Breast epithelium (tissue), 4 donors: ENCODE measurements at regions not wholly inside any gene's neighbourhood (a gene's known extent, or its start where the extent isn't known, plus 50 kb on each side); places are given as distances from the start of the nearest gene placed in this dataset.
"Not testable (repeated sequence)": the region's sequence is repeated elsewhere in the genome, so short reads cannot be mapped to it uniquely, and the experiment has no call there.

Source experiments
- DNase-seq, 2 donors: peaks; one replicate each; pipeline ENCODE4 v3.0.0-alpha.2; 2019; ENCODE audit warnings: low spot score in 2 of 2
- H3K27ac ChIP-seq, 2 donors: fragments of 200-600 bp; sonication (generic) in 1 of 2; one replicate each; pipeline ENCODE4 v1.5.1; 2016 to 2019; ENCODE audit warnings: mild to moderate bottlenecking in 1 of 2
- H3K27me3 ChIP-seq, 2 donors: fragments of 200-600 bp; sonication (generic) in 1 of 2; one replicate each; pipeline versions ENCODE4 v1.5.1 to v1.6.0; 2017 to 2019; ENCODE audit warnings: control low read depth in 1 of 2, mild to moderate bottlenecking in 1 of 2
- H3K36me3 ChIP-seq: fragments of 200-600 bp; one replicate; pipeline ENCODE4 v1.5.1; 2019
- H3K4me1 ChIP-seq, 2 donors: fragments of 200-600 bp; sonication (generic); one replicate each; pipeline ENCODE4 v1.5.1; 2016 to 2019; ENCODE audit warnings: control low read depth in 1 of 2
- H3K4me3 ChIP-seq, 3 donors: fragments of 200-600 bp; sonication (generic); 1 replicate in 2 of 3; 2 replicates in 1 of 3; pipeline ENCODE4 v1.5.1; 2016 to 2019; ENCODE audit warnings: mild to moderate bottlenecking in 3 of 3, moderate library complexity in 2 of 3
- H3K9me3 ChIP-seq, 2 donors: fragments of 200-600 bp; sonication (generic) in 1 of 2; one replicate each; pipeline ENCODE4 v1.5.1; 2016 to 2019; ENCODE audit warnings: control low read depth in 1 of 2
- POLR2A ChIP-seq: fragments of 450-650 bp; IDR thresholded peaks from one replicate; pipeline ENCODE4 v1.6.1; 2016; ENCODE audit warnings: antibody characterized with exemption, mild to moderate bottlenecking, moderate library complexity
- POLR2AphosphoS5 ChIP-seq, 3 donors: sonication (generic); formaldehyde crosslinking; IDR thresholded peaks; one replicate each; pipeline ENCODE4 v1.6.1; 2017; ENCODE audit warnings: antibody characterized with exemption in 3 of 3
- intact Hi-C: fragments of 100-400 bp; cut with DNase I; formaldehyde crosslinking; loops from one replicate; pipeline ENCODE4 v1.15.1; 2023; ENCODE audit warnings: low total_unique reads
- TF ChIP-seq, protein P1 (sequence below), 3 donors: fragments of 450-650 bp; IDR thresholded peaks; one replicate each; pipeline ENCODE4 v1.5.1; 2016 to 2017; ENCODE audit warnings: antibody characterized with exemption in 3 of 3, mild to moderate bottlenecking in 3 of 3, moderate library complexity in 3 of 3

DNA sequence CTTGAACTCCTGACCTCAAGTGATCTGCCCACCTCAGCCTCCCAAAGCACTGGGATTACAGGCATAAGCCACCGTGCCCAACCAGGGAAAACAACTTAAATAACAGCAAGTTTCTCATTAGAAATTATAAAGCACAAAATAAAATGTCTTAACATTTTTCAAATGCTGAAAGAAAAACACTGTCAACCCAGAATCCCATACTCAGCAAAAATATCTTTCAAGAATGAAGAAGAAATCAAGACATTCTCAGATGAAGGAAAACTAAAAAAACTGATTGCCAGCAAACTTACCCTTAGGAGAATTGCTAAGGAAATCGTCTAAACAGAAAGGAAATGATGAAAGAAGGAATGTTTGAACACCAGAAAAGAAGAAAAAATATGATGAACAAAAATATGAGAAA is 191.1 kb upstream of the NR5A2 start:
- DNase-seq, result no peak
- no peaks in the 10 kb centered on the region for H3K27me3 ChIP-seq
- H3K4me1 ChIP-seq, result no peaks in the 10 kb centered on the region
- intact Hi-C loops, result no loop called here
- no peak overlapping the region for H3K27ac ChIP-seq
- no peaks in the 10 kb centered on the region for H3K9me3 ChIP-seq
- H3K36me3 ChIP-seq, result no peaks in the 10 kb centered on the region
- H3K4me3 ChIP-seq, result no peak overlapping the region
- TF ChIP-seq POLR2A (no peak), POLR2AphosphoS5 (IDR thresholded peaks at IDR 0.05) (no peak)
- TF ChIP-seq, protein P1, sequence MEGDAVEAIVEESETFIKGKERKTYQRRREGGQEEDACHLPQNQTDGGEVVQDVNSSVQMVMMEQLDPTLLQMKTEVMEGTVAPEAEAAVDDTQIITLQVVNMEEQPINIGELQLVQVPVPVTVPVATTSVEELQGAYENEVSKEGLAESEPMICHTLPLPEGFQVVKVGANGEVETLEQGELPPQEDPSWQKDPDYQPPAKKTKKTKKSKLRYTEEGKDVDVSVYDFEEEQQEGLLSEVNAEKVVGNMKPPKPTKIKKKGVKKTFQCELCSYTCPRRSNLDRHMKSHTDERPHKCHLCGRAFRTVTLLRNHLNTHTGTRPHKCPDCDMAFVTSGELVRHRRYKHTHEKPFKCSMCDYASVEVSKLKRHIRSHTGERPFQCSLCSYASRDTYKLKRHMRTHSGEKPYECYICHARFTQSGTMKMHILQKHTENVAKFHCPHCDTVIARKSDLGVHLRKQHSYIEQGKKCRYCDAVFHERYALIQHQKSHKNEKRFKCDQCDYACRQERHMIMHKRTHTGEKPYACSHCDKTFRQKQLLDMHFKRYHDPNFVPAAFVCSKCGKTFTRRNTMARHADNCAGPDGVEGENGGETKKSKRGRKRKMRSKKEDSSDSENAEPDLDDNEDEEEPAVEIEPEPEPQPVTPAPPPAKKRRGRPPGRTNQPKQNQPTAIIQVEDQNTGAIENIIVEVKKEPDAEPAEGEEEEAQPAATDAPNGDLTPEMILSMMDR (IDR thresholded peaks at IDR 0.05), result no peak

DNA sequence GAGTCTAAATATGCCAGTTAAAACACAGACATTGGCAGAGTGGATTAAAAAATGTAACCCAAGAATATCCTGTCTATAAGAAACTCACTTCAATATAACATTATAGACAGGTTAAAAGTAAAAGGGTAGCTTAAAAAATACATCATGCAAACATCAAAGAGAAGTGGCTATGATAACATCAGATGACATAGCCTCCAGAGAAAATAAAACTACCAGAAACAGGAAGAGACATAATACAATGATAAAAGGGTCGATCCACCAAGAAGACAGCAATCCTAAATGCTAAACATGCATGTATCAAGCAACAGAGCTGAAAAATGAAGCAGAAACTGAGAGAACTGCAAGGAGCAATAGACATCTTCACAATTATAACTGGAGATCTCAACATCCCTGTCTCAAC is 190.2 kb upstream of the NR5A2 start:
- no peaks in the 10 kb centered on the region for H3K36me3 ChIP-seq
- H3K4me1 ChIP-seq, result no peaks in the 10 kb centered on the region
- TF ChIP-seq POLR2A (no peak), POLR2AphosphoS5 (IDR thresholded peaks at IDR 0.05) (no peak)
- TF ChIP-seq, protein P1 (IDR thresholded peaks at IDR 0.05), result no peak
- no peak overlapping the region for H3K4me3 ChIP-seq
- no peaks in the 10 kb centered on the region for H3K9me3 ChIP-seq
- no peak for DNase-seq
- H3K27ac ChIP-seq, result no peak overlapping the region
- intact Hi-C loops, result no loop called here
- H3K27me3 ChIP-seq, result no peaks in the 10 kb centered on the region

DNA sequence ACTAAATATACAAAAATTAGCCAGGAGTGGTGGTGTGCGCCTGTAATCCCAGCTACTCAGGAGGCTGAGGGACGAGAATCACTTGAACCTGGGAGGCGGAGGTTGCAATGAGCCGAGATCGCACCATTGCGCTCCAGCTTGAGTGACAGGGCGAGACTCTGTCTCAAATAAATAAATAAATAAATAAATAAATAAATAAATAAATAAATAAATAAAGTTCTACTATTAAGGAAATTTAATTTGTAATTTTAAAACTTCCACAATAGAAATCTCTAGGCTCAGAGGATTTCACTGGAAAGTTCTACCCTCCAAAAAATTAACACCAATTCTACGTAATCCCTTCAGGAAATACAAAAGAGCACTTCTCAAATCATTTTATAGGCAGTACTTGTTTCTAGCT is 187.9 kb upstream of the NR5A2 start:
- H3K27ac ChIP-seq, H3K4me1 ChIP-seq, H3K9me3 ChIP-seq, H3K36me3 ChIP-seq, H3K27me3 ChIP-seq, DNase-seq, intact Hi-C loops, H3K4me3 ChIP-seq: not testable (repeated sequence)

DNA sequence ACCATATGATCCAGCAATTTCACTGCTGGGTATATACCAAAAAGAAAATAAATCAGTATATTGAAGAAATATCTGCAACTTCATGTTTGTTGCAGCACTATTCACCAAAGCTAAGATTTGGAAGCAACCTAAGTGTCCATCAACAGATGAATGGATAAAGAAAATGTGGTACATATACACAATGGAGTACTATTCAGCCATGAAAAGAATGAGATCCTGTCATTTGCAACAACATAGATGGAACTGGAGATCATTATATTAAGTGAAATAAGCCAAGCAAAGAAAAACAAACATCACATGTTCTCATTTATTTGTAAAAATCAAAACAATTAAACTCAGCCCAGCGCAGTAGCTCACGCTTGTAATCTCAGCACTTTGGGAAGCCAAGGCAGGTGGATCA is 184.4 kb upstream of the NR5A2 start:
- intact Hi-C loops, H3K4me1 ChIP-seq, H3K27ac ChIP-seq, H3K4me3 ChIP-seq, H3K36me3 ChIP-seq, H3K9me3 ChIP-seq, H3K27me3 ChIP-seq, DNase-seq: not testable (repeated sequence)

DNA sequence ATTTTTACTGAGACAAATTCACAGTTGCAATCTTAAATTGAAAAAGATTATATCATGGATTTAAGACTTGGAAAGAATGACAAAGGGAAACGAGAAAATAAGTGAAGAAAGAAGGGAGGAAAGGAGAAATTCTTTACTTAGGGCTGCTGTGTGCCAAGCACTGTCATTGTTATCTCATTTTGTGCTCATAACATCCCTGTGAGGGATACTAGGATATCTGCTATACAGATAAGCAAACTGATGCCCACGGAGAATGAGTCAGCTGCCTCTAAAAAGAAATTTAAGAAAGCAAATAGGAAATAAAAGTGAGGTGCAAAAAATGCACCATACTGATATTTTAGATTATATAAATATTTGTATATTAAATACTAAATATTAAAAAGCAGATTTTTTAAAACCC is 183.6 kb upstream of the NR5A2 start:
- intact Hi-C loops, result no loop called here
- Histone ChIP-seq H3K4me1 (no peaks in the 10 kb centered on the region), H3K36me3 (no peaks in the 10 kb centered on the region), H3K4me3 (no peak overlapping the region), H3K9me3 (no peaks in the 10 kb centered on the region), H3K27ac (no peak overlapping the region), H3K27me3 (no peaks in the 10 kb centered on the region)
- DNase-seq, result no peak
- TF ChIP-seq POLR2A (no peak), POLR2AphosphoS5 (IDR thresholded peaks at IDR 0.05) (no peak)
- TF ChIP-seq, protein P1 (IDR thresholded peaks at IDR 0.05), result no peak

DNA sequence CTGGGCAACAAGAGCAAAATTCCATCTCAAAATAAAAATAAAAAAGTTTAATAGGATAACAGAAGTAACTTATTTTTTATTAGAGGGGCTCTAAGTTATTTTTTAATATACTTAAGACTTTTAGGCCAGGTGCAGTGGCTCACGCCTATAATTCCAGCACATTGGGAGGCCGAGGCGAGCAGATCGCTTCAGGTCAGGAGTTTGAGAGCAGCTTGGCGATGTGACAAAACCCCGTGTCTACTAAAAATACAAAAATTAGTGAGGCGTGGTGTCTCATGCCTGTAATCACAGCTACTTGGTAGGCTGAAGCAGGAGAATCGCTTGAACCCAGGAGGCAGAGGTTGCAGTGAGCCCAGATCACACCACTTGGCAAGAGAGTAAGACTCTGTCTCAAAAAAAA is 180.5 kb upstream of the NR5A2 start:
- Histone ChIP-seq H3K4me1 (no peaks in the 10 kb centered on the region), H3K27ac (no peak overlapping the region), H3K27me3 (no peaks in the 10 kb centered on the region), H3K4me3 (no peak overlapping the region), H3K36me3 (no peaks in the 10 kb centered on the region), H3K9me3 (no peaks in the 10 kb centered on the region)
- intact Hi-C loops, result no loop called here
- DNase-seq, result no peak
- no peak for TF ChIP-seq POLR2A
- TF ChIP-seq, protein P1 (IDR thresholded peaks at IDR 0.05), result no peak
